ENCODE measurements at regions not wholly inside any gene's neighbourhood (a gene's known extent, or its start where the extent isn't known, plus 50 kb on each side); places are given as distances from the start of the nearest gene placed in this dataset.

DNA sequence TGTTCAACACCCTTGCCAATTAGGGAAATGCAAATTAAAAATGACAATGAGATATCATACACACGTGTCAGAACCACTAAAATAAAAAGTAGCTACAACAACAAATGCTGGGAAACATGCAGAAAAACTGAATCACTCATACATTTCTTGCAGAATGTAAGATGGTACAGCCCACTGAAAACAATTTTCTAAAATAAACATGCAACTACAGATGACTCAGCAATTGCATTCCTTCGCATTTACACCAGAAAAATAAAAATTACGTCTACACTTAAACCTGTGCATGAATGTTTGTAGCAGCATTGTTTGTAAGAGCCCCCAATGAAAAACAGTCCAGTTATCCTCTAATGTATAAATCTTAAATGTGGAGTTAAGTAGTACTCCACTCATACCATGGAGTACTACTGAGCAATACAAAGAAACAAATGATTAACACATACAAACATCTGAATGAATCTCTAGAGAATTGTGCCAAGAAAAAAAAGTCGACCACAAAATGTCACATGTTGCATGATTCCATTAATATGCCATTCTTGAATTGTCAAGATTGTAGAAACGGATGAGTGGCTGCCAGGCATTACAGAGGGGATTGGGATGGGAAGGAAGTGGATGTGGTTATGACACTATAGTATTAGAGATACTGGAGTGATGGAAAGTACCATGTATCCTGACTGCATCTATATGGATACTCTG, 134.6 kb upstream of the NPSR1 start:
- Mint-ChIP-seq H3K27ac (no peak overlapping the region), H3K9me3 (peaks cover 42% of the 10 kb centered on the region), H3K4me1 (no peaks in the 10 kb centered on the region), H3K27me3 (ENCODE audit: low read depth) (no peaks in the 10 kb centered on the region), H3K4me3 (no peak overlapping the region), H3K36me3 (no peaks in the 10 kb centered on the region)
- no peak for DNase-seq (ENCODE audit: low spot score in 2 of 2, unreplicated experiment in 2 of 2)
- TF ChIP-seq, protein P1, sequence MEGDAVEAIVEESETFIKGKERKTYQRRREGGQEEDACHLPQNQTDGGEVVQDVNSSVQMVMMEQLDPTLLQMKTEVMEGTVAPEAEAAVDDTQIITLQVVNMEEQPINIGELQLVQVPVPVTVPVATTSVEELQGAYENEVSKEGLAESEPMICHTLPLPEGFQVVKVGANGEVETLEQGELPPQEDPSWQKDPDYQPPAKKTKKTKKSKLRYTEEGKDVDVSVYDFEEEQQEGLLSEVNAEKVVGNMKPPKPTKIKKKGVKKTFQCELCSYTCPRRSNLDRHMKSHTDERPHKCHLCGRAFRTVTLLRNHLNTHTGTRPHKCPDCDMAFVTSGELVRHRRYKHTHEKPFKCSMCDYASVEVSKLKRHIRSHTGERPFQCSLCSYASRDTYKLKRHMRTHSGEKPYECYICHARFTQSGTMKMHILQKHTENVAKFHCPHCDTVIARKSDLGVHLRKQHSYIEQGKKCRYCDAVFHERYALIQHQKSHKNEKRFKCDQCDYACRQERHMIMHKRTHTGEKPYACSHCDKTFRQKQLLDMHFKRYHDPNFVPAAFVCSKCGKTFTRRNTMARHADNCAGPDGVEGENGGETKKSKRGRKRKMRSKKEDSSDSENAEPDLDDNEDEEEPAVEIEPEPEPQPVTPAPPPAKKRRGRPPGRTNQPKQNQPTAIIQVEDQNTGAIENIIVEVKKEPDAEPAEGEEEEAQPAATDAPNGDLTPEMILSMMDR (IDR thresholded peaks at IDR 0.05; ENCODE audit: unreplicated experiment), result no peak

DNA sequence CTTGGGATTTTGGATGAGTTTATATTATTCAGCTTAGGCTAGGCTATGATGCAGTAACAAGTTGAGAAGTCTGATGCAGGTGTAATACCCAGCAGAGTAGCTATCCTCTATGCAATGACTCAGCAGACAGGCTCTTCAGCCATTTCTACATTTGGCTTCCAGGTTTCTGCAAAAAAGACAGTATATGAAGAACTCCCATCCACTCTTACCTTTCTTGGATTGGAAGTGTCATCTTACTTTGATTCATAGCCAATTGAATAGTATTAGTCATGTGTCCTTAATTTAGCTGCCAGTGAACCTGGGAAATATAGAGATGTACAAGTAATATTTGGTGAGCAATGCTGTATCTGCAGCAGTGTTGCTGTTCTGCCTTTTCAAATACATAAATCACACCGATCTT, 127.8 kb upstream of the NPSR1 start:
- H3K4me1 Mint-ChIP-seq, result no peaks in the 10 kb centered on the region
- no peak overlapping the region for H3K27ac Mint-ChIP-seq
- no peak overlapping the region for H3K4me3 Mint-ChIP-seq
- no peaks in the 10 kb centered on the region for H3K36me3 Mint-ChIP-seq
- DNase-seq (ENCODE audit: low spot score in 2 of 2, unreplicated experiment in 2 of 2), result no peak
- peaks cover 23% of the 10 kb centered on the region for H3K9me3 Mint-ChIP-seq
- no peaks in the 10 kb centered on the region for H3K27me3 Mint-ChIP-seq (ENCODE audit: low read depth)
- TF ChIP-seq, protein P1 (IDR thresholded peaks at IDR 0.05; ENCODE audit: unreplicated experiment), result no peak

DNA sequence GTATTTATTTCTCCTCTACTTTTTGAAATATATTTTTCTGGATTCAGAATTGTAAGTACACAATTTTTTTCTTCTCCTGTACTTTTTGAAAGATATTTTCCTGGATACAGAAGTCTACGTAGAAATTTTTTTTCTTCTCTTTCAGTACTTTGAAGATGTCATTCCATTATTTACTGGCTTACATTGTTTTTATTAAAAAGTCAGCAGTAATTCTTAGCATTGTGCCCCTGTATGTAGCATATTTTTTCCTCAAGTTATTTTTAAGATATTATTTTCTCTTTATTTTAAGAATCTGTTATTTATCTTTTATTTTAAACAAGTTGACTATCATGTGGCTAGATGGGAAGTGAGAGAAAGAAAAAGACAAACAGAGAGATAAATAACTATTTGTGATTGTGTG, 119.0 kb upstream of the NPSR1 start:
- peaks cover 43% of the 10 kb centered on the region for H3K9me3 Mint-ChIP-seq
- peaks cover 3% of the 10 kb centered on the region for H3K36me3 Mint-ChIP-seq
- no peaks in the 10 kb centered on the region for H3K27me3 Mint-ChIP-seq (ENCODE audit: low read depth)
- no peak overlapping the region for H3K27ac Mint-ChIP-seq
- H3K4me3 Mint-ChIP-seq, result no peak overlapping the region
- H3K4me1 Mint-ChIP-seq, result no peaks in the 10 kb centered on the region
- no peak for DNase-seq (ENCODE audit: low spot score in 2 of 2, unreplicated experiment in 2 of 2)
- TF ChIP-seq, protein P1 (IDR thresholded peaks at IDR 0.05; ENCODE audit: unreplicated experiment), result no peak

- no peak overlapping the region for H3K27ac Mint-ChIP-seq
- H3K36me3 Mint-ChIP-seq, result peaks cover 3% of the 10 kb centered on the region
- H3K9me3 Mint-ChIP-seq, result peaks cover 32% of the 10 kb centered on the region
- no peaks in the 10 kb centered on the region for H3K4me1 Mint-ChIP-seq
- TF ChIP-seq, protein P1 (IDR thresholded peaks at IDR 0.05; ENCODE audit: unreplicated experiment), result no peak
- no peak for DNase-seq (ENCODE audit: low spot score in 2 of 2, unreplicated experiment in 2 of 2)
- H3K4me3 Mint-ChIP-seq, result no peak overlapping the region
- H3K27me3 Mint-ChIP-seq (ENCODE audit: low read depth), result no peaks in the 10 kb centered on the region
Measured at GRCh38 chr7:34544621-34545020, 113.4 kb upstream of the NPSR1 start.

- TF ChIP-seq, protein P1 (IDR thresholded peaks at IDR 0.05; ENCODE audit: unreplicated experiment), result no peak
- peaks cover 31% of the 10 kb centered on the region for H3K9me3 Mint-ChIP-seq
- H3K4me3 Mint-ChIP-seq, result no peak overlapping the region
- no peaks in the 10 kb centered on the region for H3K36me3 Mint-ChIP-seq
- H3K27ac Mint-ChIP-seq, result no peak overlapping the region
- H3K27me3 Mint-ChIP-seq (ENCODE audit: low read depth), result no peaks in the 10 kb centered on the region
- no peaks in the 10 kb centered on the region for H3K4me1 Mint-ChIP-seq
- no peak for DNase-seq (ENCODE audit: low spot score in 2 of 2, unreplicated experiment in 2 of 2)
Measured at GRCh38 chr7:34550996-34551395, 107.0 kb upstream of the NPSR1 start.

Data from mesothelial cell of epicardium (in vitro differentiated cells).